Lung (tissue), 11 donors: ENCODE measurements at regions not wholly inside any gene's neighbourhood (a gene's known extent, or its start where the extent isn't known, plus 50 kb on each side); places are given as distances from the start of the nearest gene placed in this dataset.

Experiments used
- ATAC-seq: fragments of 200-7000 bp; cut with Tn5 transposase; one replicate; pipeline ENCODE4 v1.9.1; 2020; ENCODE audit warnings: moderate number of reproducible peaks; ENCODE audit not compliant: insufficient read depth, low FRiP score
- DNase-seq, 3 donors: peaks; one replicate each; pipeline ENCODE4 v3.0.0-alpha.2; 2013 to 2017
- H3K27ac ChIP-seq, 2 donors: one replicate each; pipeline ENCODE4 v1.5.1; 2013; ENCODE audit warnings: mild to moderate bottlenecking in 2 of 2, moderate library complexity in 2 of 2, control low read depth in 1 of 2, inconsistent platforms in 1 of 2, low read depth in 1 of 2, low read length in 1 of 2
- H3K27me3 ChIP-seq, 3 donors: one replicate each; pipeline ENCODE4 v1.5.1; 2013; ENCODE audit warnings: low read length in 2 of 3; ENCODE audit not compliant: control insufficient read depth in 3 of 3, insufficient read depth in 3 of 3
- H3K36me3 ChIP-seq, 4 donors: one replicate each; pipeline ENCODE4 v1.5.1; 2013; ENCODE audit warnings: low read length in 4 of 4, mild to moderate bottlenecking in 1 of 4, moderate library complexity in 1 of 4; ENCODE audit not compliant: control insufficient read depth in 4 of 4, insufficient read depth in 4 of 4
- H3K4me1 ChIP-seq, 5 donors: one replicate each; pipeline ENCODE4 v1.5.1; 2013; ENCODE audit warnings: low read length in 5 of 5, mild to moderate bottlenecking in 2 of 5, moderate library complexity in 1 of 5; ENCODE audit not compliant: control insufficient read depth in 5 of 5, insufficient read depth in 5 of 5
- H3K4me3 ChIP-seq: one replicate; pipeline ENCODE4 v1.5.1; 2013; ENCODE audit warnings: mild to moderate bottlenecking, control low read depth, moderate library complexity
- H3K9ac ChIP-seq, 2 donors: one replicate each; pipeline ENCODE4 v1.5.1; 2013; ENCODE audit warnings: low read length in 2 of 2, control low read depth in 1 of 2; ENCODE audit not compliant: insufficient read depth in 1 of 2
- H3K9me3 ChIP-seq, 4 donors: one replicate each; pipeline ENCODE4 v1.5.1; 2013; ENCODE audit warnings: low read length in 3 of 4, mild to moderate bottlenecking in 1 of 4, moderate library complexity in 1 of 4; ENCODE audit not compliant: control insufficient read depth in 4 of 4, insufficient read depth in 3 of 4
- WGBS, 2 donors: extraction: QIAGEN DNeasy Blood & Tissue Kit; methylation state at CpG; one replicate each; pipeline ENCODE4 v1.1.7; 2013; 5-methylcytosine and 5-hydroxymethylcytosine counted together
- TF ChIP-seq, protein P1 (sequence below): IDR thresholded peaks from 2 replicates; pipeline ENCODE4 v1.5.1; 2012; ENCODE audit warnings: mild to moderate bottlenecking; ENCODE audit errors: control extremely low read depth, extremely low read depth
- donor health status: control.
- donor health status: control.
- donor health status: Bipolar disorder and iron deficiency.
- donor health status: healthy.
- donor health status: DM: yes; HTN: yes; CAD: no.

DNA sequence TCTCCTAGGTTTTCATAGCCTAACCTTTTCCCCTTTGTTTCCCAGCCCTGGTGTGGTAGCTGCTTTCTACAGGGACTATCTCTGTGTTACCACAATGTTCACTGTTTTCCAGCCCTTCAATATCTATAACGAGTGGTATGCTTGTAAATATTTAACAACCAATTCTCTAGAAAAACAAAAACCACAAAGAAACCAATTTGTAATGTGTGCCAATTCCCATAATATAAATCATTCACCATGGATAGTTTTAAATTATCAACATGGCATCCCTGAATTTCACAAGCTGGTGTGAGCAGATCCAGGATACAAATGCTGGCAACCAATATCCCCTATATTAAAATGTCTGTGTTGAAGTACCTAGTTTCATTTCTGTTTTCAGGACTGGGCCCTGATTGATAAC is 200.7 kb upstream of the FOXN2 start:
- Histone ChIP-seq H3K4me3 (no peak overlapping the region), H3K9ac (no peak overlapping the region), H3K36me3 (no peaks in the 10 kb centered on the region), H3K27me3 (no peaks in the 10 kb centered on the region), H3K9me3 (no peaks in the 10 kb centered on the region), H3K4me1 (peaks cover 0 to 5% (median 2%) of the 10 kb centered on the region in 5 donors), H3K27ac (no peak overlapping the region)
- no peak for DNase-seq
- TF ChIP-seq, protein P1, sequence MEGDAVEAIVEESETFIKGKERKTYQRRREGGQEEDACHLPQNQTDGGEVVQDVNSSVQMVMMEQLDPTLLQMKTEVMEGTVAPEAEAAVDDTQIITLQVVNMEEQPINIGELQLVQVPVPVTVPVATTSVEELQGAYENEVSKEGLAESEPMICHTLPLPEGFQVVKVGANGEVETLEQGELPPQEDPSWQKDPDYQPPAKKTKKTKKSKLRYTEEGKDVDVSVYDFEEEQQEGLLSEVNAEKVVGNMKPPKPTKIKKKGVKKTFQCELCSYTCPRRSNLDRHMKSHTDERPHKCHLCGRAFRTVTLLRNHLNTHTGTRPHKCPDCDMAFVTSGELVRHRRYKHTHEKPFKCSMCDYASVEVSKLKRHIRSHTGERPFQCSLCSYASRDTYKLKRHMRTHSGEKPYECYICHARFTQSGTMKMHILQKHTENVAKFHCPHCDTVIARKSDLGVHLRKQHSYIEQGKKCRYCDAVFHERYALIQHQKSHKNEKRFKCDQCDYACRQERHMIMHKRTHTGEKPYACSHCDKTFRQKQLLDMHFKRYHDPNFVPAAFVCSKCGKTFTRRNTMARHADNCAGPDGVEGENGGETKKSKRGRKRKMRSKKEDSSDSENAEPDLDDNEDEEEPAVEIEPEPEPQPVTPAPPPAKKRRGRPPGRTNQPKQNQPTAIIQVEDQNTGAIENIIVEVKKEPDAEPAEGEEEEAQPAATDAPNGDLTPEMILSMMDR, result no peak
- ATAC-seq, result no peak
- 54 to 73% methylated on average over 1 of the region's 1 CpG for WGBS, 2 donors

DNA sequence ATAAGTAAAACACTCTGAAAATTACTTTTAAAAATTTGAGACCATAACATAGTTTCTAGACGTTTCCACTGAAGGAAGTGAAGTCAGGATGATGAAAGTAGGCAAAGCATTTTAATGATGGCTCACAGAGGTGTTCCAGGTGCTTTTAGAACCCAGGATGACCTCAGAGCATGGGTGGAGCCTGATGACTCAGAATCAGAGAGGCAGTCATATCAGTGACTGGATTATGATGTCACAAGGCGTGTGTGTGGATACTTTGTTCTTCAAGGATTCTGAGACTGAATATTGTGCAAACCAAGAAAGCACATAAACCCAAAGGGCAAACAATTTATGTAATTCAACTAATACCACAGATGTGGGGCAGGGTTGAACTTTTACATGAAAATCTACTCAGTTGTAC is 200.2 kb upstream of the FOXN2 start:
- no peak for DNase-seq
- Histone ChIP-seq H3K36me3 (no peaks in the 10 kb centered on the region), H3K9ac (no peak overlapping the region), H3K4me3 (no peak overlapping the region), H3K27me3 (no peaks in the 10 kb centered on the region), H3K4me1 (peaks cover 0 to 5% (median 2%) of the 10 kb centered on the region in 5 donors), H3K9me3 (no peaks in the 10 kb centered on the region), H3K27ac (no peak overlapping the region)
- WGBS, 2 donors, result 36 to 40% methylated on average over 2 of the region's 2 CpGs
- TF ChIP-seq, protein P1, result no peak
- no peak for ATAC-seq

DNA sequence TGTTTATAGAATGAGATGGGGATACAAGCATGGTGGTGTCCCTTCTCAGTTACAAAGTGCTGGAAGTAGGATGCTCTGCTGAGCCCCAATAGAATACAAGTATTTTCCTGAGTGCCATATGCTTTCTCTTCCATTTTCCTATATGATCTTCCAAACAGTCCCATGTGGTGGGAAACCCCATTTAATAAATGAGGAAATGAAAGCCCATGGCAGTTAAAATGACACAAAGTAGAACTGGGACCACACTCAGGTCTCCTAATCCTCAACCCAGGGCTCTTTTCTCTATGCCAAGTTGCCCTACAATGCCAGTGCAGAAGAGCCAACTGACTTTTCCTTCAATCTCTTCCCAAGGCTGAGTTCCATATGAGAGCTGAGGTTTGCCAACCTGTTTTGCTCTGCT is 198.0 kb upstream of the FOXN2 start:
- ATAC-seq, result no peak

DNA sequence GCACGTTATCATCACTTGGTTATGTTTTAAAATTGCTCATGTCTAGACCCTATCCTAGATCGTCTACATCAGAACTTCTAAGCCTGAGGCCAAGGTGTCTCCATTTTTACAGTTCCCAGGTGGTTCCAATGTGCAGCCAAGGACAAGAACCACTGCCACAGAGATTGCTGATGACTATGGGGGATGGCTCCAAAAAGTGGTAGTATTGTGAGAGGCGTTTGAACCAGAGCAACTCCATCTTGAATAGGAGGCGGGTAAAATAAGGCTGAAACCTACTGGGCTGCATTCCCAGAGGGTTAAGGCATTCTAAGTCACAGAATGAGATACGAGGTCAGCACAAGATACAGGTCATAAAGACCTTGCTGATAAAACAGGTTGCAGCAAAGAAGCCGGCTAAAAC is 195.6 kb upstream of the FOXN2 start:
- Histone ChIP-seq H3K27me3 (no peaks in the 10 kb centered on the region), H3K27ac (no peak overlapping the region), H3K9ac (no peak overlapping the region), H3K4me1 (no peaks in the 10 kb centered on the region), H3K9me3 (no peaks in the 10 kb centered on the region), H3K36me3 (no peaks in the 10 kb centered on the region), H3K4me3 (no peak overlapping the region)
- ATAC-seq, result no peak
- WGBS, 2 donors, result 89 to 97% methylated on average over 6 of the region's 6 CpGs
- no peak for DNase-seq
- TF ChIP-seq, protein P1, result no peak

More for the DNA sequence above, 198.0 kb upstream of the FOXN2 start:
- Histone ChIP-seq H3K36me3 (no peaks in the 10 kb centered on the region), H3K9ac (no peak overlapping the region), H3K9me3 (no peaks in the 10 kb centered on the region), H3K4me3 (no peak overlapping the region), H3K4me1 (peaks cover 0 to 5% (median 2%) of the 10 kb centered on the region in 5 donors), H3K27me3 (no peaks in the 10 kb centered on the region), H3K27ac (no peak overlapping the region)
- TF ChIP-seq, protein P1, result no peak
- no peak for DNase-seq
